GM12872 (cell line): ENCODE measurements at regions not wholly inside any gene's neighbourhood (a gene's known extent, or its start where the extent isn't known, plus 50 kb on each side); places are given as distances from the start of the nearest gene placed in this dataset.
A peak's percentile ranks its signal among the peaks of the same experiment; 100 is the strongest.

ENCODE experiments used
- CTCF ChIP-seq: IDR thresholded peaks from 3 replicates; pipeline ENCODE4 v1.5.1; 2011; ENCODE audit warnings: low read depth, mild to moderate bottlenecking, low read length, moderate library complexity; ENCODE audit not compliant: insufficient read depth

- TF ChIP-seq CTCF: no peak
Measured at GRCh38 chr2:139949242-139949972, 1169.2 kb upstream of the NXPH2 start.

GRCh38 chr2:139946690-139947089 lies 1166.5 kb upstream of the NXPH2 start:
- peak; percentile 12; the same call in 1 of the 3 replicates for TF ChIP-seq CTCF

- no peak for TF ChIP-seq CTCF
Measured at GRCh38 chr2:139940686-139941085, 1160.5 kb upstream of the NXPH2 start.

- no peak for TF ChIP-seq CTCF
Measured at GRCh38 chr2:139925903-139926302, 1145.7 kb upstream of the NXPH2 start.

- no peak for TF ChIP-seq CTCF
Measured at GRCh38 chr2:139924070-139924469, 1143.9 kb upstream of the NXPH2 start.

GRCh38 chr2:139918982-139919381 lies 1138.8 kb upstream of the NXPH2 start:
- no peak for TF ChIP-seq CTCF

GRCh38 chr2:139917690-139918384 lies 1137.6 kb upstream of the NXPH2 start:
- no peak for TF ChIP-seq CTCF
